Stimulated activated CD4-positive, alpha-beta T cell treated with anti-CD3 and anti-CD28 coated beads, Interleukin-1b, Interleukin-23, amount 100 ng/mL, for 24 hours (primary cell): ENCODE measurements at regions not wholly inside any gene's neighbourhood (a gene's known extent, or its start where the extent isn't known, plus 50 kb on each side); places are given as distances from the start of the nearest gene placed in this dataset.

Experiments
- DNase-seq, 4 experiments: peaks; one replicate each; pipeline ENCODE4 v3.0.0-alpha.2; 2020; ENCODE audit warnings: low read depth in 4 of 4, low spot score in 1 of 4

DNA sequence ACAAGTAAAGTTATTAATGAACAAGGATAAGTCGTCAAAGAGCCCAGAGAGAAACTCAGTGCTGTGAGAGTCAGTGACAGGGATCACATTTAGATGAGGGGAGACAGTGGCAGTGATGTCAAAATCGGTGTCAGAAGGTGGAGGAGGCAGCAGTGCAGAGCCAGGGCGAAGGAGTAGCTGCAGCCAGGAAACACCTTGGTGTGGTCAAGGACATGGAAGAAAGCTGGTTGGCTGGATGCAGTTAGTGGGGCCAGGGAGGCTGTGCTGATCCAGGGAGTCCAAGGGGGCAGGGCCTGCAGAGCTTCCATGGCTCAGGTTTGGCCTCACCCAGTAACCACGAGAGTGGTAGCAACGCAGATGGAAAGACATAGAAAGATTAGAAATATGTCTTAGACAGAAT, 50.7 kb upstream of the ADORA2B start:
- DNase-seq, result no peak

DNA sequence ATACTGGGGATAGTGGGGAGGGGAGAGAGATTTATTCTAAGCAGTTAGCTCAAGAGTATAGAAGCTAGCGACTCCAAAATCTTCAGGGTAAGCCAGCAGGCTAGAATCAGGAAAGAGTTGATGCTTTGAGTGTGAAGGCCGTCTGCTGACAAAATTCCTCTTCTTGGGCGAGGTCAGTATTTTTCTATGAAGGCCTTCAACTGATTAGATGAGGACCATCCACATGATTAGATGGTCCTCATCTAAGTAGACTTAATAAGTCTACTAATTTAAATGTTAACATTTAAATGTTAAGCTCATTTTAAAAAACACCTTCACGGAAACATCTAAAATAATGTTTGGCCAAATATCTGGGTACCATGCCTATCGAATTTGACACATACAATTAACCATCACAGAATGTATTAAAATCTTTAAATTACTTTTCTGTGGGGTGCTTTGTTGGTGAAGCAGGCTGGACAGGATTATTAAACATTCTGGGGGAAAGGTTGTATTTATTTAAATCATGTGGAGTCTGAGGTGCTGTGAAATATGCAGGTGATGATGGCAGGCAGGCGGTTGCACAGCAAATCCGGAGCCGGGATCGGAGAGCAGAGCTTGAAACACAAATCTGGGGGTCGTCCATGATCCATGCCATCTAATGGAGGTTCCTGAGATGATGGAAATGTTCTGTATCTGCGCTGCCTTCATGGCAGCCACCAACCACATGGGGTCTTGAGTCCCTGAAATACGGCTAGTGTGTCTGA, 49.8 kb upstream of the ADORA2B start:
- DNase-seq, result no peak
